Suppressor macrophage treated with lipopolysaccharide for 1 hour (primary cell): ENCODE measurements at regions not wholly inside any gene's neighbourhood (a gene's known extent, or its start where the extent isn't known, plus 50 kb on each side); places are given as distances from the start of the nearest gene placed in this dataset.
"Not testable (repeated sequence)": the region's sequence is repeated elsewhere in the genome, so short reads cannot be mapped to it uniquely, and the experiment has no call there.

ENCODE experiments used
- DNase-seq, 3 donors: peaks; one replicate each; pipeline ENCODE4 v3.0.0-alpha.2; 2020 to 2022

DNA sequence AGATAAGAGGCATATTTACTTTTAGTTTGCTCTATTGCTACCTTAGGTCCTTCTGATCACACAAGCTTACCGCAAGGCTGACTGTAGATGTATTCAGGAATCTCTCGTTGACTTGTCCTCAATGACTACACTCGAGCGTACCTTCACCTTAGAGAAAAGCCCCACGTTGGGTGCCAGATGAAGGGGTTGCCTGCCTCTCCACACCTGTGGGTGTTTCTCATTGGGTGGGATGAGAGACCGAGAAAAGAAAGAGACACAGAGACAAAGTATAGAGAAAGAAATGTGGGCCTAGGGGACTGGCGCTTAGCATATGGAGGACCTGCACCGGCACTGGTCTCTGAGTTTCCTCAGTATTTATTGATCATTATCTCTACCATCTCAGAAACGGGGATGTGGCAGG, 51.8 kb downstream of the ASCL4 start:
- DNase-seq: no peak

DNA sequence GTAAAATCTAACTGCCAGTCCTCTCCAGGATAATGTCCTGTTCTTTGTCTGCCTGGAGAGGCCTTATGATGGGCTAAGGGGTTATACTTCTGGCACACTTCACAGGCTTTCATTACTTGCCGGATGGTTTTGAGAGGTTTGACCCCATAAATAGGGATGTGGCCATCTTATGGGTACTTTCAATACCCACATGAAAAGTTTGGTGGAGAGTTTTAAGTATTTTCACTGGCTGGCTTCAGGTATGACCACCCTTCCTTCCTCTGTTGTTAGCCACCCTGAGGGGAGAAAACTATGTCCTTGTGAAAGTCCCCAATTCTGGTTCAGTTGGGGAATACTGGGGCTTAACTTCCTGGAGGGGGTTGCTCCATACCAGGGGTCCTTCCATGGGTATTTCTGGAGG, 54.8 kb downstream of the ASCL4 start:
- no peak for DNase-seq

DNA sequence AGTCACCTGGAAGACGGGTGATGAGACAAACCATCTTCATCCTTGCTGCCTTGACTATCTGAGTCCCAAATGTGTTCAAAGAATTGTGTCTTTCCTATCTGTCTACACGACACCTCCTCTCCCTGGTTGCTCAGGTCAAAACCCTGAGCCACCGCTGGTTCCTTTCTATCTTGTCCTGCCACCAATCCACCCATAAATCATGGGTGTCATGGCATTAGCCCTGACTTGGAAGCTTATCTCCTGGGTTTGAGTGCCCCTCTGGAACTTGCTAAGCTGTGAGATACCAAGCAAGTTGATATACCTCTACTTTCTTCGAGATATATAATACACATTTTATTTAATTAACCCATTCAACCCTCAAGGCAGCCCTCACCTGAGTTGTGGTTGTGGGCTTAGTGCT, 57.9 kb downstream of the ASCL4 start:
- no peak for DNase-seq

DNA sequence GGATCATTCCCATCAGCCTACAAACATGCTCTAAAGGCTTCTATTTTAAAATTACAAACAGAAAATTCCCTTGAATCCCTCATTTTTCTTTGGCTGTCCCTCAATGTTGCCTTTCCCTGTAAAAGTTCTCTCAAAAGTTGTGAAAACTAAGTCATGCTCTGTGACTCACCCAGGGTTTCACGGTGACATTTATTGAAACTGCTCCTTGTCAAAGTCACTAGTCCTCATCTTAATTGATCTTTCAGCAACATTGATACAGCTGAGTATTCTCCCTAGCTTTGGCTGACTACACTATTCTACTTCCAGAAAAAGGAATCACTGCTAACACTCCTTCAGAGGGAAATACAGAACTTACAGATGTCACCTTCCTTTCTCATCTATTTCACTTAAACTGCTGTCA, 65.7 kb downstream of the ASCL4 start:
- peak in 1 of 3 donors; percentile 14 for DNase-seq

DNA sequence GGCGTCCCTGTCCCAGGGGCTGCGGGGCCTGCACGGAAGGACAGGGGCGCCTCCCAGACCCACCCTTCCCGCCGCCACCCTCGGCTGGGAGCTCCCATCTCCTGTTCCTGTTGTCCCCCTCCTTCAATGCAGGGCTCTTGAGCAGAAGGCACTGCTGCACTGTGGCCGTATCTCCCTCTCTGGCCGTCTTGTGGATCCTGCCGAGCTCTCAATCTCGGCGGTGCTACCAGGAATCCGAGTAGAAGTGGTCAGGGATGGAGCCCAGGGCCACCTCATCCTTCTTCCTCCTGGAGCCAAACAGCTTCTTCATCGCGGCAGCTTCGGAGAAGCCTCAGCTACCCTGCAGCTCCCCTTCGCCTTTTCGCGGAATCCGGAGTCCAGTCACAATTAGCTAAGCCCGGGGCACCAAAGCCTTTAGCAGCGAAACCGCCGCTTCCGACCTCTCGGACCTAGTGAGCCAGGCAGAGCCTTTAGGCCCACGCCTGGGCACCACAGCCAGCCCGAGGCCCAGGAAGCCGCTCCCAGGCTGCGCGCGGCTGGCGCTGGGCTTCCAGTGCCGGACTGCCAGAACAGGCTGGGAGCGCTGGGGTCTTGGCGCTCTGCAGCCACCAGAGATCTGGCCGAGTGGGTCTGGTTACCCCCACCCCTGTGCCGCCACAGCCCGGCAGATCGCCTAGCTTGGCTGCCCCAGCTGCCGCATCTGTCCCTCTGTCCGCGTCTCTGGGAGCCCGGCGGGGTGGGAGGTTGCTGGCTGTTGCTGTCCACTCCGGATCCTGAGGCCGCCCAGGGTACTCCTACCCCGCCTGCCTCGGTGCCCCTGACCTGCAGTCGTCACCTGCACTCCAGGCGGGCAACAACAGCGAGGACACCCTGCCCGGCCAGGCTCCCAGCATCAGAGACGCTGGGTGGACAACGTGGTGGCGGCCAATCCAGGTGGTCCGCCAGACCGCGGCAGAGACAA, 69.1 kb downstream of the ASCL4 start:
- peak; percentile 20 to 48 (median 23) for DNase-seq

DNA sequence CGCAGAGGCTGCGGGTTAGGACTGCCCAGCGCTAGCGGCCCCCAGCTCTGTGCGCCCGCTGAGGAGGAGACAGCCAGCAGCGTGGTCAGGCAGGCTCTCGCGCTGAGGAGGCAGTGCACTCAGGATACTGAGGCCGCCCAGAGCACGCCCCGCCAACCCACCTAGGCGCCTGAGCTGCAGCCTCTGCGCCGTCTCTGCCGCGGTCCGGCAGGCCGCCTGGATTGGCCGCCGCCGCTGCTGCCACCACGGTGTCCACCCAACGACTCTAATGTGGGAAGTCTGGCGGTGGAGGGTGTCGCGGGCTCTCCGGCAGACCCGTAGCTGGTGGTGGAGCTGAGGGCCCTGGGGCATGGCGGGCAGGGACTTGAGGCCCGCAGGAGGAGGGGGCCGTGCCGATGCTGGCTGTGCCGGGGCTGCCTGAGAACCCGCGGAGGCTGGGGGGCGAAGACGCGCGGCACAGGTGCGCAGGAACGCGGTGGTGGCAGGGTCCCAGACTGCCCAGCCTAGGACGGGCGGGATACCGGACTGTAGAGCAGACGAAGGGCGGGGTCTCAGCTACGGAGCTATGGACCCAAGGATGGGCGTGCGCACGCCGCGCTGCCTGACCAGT, 69.9 kb downstream of the ASCL4 start:
- peak in 2 of 3 donors; percentile 17 to 23 for DNase-seq

DNA sequence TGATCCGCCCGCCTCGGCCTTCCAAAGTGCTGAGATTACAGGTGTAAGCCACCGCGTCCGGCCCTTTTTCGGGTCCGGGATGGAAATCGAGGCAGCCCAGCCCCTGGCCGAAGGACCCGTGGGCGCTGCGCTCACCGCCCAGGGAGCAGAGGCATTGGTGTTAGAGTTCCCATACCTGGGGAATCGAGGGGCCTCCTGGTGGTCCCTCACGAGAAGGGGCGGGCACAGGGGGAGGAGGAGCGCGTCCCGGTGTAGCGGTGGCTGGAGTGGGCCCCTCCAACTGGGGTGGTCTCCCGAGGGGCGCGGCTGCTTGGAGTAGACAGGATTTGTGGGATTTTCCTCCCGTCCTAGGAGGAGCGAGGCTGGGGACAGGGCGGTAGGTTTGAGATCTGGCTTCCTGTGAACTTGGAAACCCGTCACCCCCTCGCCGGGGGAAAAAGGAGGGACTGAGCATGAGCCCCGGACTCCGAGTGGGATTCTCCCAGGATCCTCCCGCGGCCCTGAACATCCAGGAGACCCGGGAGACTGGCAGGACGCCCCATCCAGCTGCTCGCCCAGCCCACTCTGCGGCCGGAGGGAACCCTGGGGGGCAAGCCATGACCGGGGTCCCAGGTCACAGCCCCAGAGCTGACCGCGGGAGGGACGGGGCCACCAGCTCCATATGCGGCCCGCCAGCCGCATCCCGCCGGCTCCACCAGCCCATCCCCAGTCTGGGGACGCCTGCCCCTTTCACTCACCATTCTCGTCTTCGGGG, 70.9 kb downstream of the ASCL4 start:
- DNase-seq: no peak

DNA sequence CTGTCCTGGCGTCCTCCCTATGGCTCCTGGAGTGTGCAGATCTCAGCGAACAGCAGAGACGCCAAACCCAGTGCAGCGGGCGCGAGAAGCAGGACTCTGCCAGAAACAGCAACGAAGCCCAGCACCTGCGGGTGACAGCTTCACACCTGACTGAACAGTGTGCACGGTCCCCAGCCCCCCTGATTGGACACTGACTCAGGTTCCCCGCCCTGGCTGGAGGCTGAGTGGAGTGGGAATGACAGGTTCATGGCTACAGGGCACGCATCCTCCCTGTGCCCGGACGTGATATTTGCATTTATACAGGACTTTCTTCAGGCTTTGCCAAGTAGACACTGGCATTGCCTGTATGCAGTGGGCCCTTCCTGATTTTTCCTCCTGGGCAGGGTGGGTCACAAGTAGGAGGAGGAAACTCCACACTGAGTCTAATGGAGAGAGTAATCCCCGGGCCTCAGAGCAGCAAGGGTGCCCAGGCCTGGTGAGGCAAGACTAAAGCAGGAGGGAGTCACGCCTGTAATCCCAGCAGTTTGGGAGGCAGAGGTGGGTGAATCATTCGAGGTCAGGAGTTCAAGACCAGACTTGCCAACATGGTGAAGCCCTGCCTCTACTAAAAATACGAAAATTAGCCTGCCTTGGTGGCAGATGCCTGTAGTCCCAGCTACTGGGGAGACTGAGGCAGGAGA, 71.6 kb downstream of the ASCL4 start:
- peak in 2 of 3 donors; percentile 15 to 37 for DNase-seq

DNA sequence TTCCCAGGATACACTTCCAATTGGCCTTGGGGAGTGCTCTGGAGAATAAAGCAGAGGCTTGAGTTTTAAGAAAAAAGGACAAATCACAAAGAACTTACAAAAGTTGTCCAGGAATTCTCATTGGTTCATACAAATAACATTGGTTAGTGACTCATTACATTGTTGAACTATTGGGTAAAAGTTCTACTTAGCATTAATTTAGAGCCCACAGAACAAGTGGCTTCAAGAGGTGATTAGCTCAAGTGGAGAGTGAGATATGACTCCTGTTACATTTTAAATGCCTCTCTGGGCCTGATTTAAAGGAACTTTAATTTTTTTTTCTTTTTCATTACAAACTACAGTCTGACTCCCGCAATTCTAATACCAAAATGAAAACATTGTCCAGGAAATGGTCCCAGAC, 72.9 kb downstream of the ASCL4 start:
- DNase-seq: no peak

DNA sequence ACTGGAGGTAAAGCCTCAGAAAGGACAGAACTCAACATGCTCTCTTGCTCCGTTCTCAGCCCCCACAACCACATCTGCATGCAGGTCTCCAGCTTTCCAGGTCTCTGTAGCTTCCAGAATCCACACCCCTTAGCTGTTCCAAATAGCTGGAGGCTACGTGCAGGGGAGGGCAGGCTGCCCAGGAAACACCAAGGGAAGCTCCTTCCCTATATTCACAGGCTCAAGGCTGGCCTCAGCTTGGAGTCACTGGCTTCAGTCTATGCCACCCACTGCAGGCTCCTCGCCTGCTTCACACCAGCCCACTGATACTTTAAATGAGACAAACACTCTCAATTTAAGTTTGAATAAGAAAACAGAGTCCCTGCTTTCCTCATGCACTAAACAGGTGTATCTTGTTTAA, 73.3 kb downstream of the ASCL4 start:
- peak in 2 of 3 donors; percentile 23 to 25 for DNase-seq

DNA sequence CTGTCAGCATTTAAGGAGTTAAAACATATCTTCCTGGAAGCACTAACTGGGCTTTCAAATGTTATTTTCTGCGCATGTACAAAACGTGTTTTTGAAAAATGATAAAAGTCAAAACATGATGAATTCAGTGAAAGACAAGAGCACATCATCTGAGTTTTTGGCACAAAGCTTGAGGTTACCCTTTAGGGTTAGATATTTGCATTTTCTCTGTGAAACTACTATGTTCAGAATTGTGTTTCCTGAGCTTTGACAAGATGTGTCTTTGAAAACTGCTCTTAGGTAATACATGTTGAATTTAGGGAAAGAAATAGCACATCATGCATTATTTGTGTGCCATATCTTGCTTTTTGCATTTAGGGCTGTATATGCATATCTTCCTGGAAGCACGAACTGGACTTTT, 79.0 kb downstream of the ASCL4 start:
- DNase-seq: no peak

DNA sequence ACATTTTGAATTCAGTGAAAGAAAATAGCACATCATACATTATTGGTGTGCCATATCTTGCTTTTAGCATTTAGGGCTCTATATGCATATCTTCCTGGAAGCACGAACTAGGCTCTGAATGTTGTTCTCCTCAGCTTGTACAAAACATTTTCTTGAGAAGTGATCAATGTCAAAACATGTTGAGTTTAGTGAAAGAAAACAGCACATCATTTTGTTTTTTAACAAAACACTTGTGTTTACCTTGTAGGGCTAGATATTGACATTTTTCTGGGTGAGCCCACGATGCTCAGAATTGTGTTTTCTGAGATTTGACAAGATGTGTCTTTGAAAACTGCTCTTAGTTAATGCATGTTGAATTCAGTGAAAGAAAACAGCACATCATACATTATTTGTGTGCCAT, 81.0 kb downstream of the ASCL4 start:
- no peak for DNase-seq

DNA sequence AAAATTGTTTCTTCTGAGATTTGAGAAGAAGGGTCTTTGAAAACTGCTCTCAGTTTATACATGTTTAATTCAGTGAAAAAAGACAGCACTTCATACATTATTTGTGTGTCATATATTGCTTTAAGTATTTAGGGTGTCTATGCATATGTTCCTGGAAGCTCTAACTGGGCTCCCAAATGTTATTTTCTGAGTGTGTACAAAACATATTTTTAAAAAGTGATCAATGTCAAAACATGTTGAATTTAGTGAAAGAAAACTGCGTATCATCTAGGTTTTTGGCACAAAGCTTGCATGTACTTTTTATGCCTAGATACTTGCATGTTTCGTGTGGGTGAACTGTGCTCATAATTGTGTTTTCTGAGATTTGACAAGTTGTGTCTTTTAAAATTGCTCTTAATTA, 81.6 kb downstream of the ASCL4 start:
- no peak for DNase-seq

DNA sequence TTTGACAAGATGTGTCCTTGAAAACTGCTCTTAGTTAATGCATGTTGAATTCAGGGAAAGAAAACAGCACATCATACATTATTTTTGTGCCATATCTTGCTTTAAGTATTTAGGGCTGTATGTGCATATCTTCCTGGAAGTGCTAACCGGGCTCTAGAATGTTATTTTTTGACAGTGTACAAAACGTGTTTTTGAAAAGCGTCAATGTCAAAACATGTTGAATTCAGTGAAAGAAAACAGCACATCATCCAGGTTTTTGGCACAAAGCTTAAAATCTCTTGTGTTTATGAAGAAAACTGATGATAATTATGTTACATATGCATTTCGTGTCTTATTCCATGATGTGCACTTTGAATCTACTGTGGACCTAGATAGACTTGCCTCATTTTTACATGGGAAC, 82.7 kb downstream of the ASCL4 start:
- no peak for DNase-seq

DNA sequence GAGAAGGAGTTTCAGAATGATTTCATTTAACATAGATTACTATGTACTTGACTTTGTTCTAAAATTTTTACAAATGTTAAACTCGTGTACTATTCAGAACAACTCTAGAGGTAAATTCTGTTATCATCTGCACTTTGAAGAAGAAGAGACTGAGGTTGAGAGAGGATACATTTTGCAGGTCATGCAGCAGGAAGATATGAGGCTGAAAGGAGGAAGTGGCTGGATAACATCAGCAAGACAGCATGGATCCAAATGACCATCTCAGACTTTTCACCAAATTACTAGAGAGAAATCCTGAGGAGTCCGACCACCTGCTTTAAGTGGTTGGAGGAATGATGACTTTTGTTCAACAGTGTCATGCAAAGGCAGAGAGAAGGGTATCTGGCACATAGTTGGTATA, 84.9 kb downstream of the ASCL4 start:
- DNase-seq: no peak

DNA sequence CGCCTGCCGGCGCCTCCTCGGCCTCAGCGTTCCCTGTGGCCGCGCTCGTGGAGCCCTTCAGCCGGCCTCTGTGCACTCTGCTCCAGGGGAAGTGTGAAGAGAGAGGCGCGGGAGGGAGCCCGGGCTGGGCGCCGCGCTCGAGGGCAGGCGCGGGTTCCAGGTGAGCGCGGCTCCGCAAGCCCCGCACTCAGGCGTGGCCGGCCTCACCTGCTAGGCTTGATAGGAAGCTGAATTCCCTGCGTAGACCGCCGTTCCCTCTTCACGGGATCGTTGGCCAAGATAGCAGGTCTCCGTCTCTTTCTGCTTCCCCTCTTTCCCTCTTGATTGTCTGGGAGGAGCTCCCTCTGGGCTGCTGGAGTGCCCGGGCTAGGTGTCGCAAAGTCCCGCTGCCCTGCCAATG, 89.7 kb downstream of the ASCL4 start:
- DNase-seq: peak in 1 of 3 donors; percentile 37

DNA sequence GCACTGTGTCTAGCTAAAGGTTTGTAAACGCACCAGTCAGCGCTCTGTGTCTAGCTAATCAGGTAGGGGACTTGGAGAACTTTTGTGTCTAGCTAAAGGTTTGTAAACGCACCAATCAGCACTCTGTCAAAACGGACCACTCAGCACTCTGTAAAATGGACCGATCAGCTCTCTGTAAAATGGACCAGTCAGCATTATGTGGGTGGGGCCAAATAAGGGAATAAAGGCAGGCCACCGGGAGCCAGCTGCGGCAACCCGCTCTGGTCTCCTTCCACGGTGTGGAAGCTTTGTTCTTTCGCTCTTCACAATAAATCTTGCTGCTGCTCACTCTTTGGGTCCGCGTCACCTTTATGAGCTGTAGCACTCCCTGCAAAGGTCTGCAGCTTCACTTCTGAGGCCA, 90.2 kb downstream of the ASCL4 start:
- DNase-seq: not testable (repeated sequence)

DNA sequence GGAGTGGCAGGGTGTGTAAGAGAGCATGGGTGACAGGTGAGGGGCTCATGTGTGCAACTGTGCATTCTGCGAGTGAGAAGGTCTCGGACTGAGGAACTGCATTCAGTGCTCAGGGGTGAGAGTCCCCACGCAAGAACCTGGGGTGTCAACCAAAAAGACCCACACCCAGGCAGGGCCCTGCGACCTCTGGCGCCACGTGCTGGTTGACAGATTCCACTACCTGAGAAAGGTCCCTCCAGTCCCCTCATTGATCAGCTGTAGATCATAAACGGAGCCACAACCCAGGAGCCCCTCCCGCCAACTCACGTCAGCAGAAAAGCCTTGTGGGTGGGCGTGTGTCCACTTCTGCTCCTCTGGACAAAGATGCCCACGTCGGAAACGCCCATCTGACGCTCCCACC, 98.7 kb downstream of the ASCL4 start:
- no peak for DNase-seq

DNA sequence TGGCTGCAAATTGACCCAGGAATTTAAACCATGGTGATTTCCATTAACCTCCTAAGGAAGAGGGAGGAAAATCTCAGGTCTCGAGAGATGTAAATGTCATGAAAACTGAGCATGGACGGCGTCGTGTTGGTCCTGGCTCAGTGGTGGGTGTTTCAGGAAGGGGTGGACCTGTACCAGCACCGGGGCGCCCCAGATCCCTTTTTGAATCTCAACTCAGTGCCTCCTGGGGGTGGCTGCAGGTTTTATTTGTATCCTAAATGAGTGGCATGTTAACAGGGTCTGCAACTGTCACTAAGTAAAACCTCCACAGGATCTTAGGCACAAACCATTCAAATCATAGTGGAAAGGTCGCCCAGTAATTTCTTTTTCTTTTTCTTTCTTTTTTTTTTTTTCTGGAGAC, 101.3 kb downstream of the ASCL4 start:
- peak in 2 of 3 donors; percentile 25 to 37 for DNase-seq

DNA sequence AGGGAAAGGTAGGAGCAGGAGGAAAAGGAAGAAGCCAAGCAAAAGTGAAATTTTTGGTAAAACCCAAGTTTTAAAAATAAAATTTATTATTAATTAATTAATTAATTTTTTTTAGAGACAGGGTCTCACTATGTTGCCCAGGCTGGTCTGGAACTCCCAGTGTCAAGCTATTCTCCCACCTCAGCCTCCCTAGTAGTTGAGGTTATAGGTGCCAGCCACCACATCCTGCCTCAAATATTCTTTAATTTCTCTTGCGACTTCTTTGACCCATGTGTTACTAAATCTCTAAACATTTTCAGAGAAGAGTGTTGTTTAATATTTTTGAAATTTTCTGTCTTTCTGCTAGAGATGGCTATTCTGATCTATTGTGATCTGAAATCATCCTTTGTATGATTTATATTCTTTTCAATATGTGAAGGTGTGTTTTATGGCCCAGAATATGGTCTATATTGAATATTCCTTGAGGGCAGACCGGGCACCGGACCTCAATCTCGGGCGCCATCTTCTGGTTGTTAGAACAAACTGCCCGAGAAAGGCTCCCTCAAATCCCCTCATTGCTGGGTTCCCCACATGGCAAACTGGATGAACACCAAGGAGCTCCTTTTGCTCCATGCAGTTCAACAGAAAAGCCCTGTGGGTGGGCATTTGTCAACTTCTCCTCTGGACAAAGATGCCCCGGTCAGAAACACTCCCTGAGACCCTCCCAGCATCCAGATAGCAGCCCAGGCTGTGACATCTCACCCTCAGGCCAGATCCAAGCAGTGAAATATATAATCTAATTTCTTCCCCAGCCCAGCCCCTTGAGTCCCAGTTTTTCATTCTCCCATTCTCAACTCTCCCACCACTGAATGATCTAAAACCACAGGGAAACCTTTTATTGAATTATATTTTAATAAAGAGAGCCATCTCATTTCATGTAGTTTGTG, 110.5 kb downstream of the ASCL4 start:
- peak; percentile 76 to 88 (median 82) for DNase-seq

DNA sequence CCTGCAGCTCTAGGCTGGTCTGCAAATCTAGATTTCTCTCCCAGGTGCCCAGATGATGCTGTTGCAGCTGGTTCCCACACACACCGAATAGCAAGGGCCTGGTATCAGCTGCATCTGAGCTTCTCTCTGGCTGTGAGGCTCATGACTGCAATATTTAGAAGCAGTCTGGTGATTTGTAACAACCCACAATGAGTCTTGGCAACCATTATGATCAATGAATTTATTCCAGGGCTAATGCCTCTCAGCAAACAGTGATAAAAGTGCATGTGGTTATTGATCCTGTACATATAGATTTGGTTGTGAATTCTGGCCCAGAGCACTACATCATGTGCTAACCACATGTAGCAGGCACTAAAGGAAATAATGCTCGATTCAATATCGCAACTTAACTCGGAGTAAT, 114.3 kb downstream of the ASCL4 start:
- no peak for DNase-seq

DNA sequence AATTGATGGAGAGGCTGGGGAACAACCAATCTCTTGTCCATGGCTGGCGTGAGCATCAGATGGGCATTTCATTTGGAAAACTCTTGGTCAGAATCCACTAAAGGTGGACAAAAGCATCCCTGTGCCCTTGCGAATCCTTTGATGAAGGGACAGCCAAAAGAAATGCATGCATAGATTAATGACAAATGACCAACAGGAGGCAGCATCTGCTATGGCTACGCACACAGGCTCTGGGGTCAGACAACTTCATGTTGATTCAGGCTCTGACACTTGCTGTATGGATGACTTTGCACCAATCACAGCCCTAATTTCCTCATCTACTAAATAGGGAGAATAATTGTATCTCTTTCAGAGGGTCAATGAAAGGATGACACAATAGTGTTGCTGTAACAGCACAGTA, 117.5 kb downstream of the ASCL4 start:
- DNase-seq: peak; percentile 46 to 68 (median 67)
